Chondrocyte (in vitro differentiated cells): ENCODE measurements at regions not wholly inside any gene's neighbourhood (a gene's known extent, or its start where the extent isn't known, plus 50 kb on each side); places are given as distances from the start of the nearest gene placed in this dataset.

ENCODE experiments used
- DNase-seq: peaks from one replicate; pipeline ENCODE4 v3.0.0; 2021; ENCODE audit warnings: mixed read lengths, low spot score
- H3K27ac Mint-ChIP-seq: one replicate; pipeline ENCODE4 v1.8.0; 2021; ENCODE audit warnings: mild to moderate bottlenecking, moderate library complexity, mixed read lengths; ENCODE audit not compliant: unreplicated experiment
- H3K27me3 Mint-ChIP-seq: 2 replicates; pipeline ENCODE4 v1.8.0; 2021; ENCODE audit warnings: low read depth, mixed read lengths
- H3K36me3 Mint-ChIP-seq: 2 replicates; pipeline ENCODE4 v1.8.0; 2021; ENCODE audit warnings: low read depth, mixed read lengths
- H3K4me1 Mint-ChIP-seq: 2 replicates; pipeline ENCODE4 v1.8.0; 2021; ENCODE audit warnings: low read depth, mild to moderate bottlenecking, mixed read lengths
- H3K4me3 Mint-ChIP-seq: one replicate; pipeline ENCODE4 v1.8.0; 2021; ENCODE audit warnings: mild to moderate bottlenecking, moderate library complexity, mixed read lengths; ENCODE audit not compliant: unreplicated experiment
- H3K9me3 Mint-ChIP-seq: 2 replicates; pipeline ENCODE4 v1.8.0; 2021; ENCODE audit warnings: low read depth, mixed read lengths
- TF ChIP-seq, protein P1 (sequence below): fragments of 200-600 bp; sonication (generic); IDR thresholded peaks from 2 replicates; pipeline ENCODE4 v1.5.0; 2021; ENCODE audit warnings: antibody characterized with exemption, mild to moderate bottlenecking, moderate library complexity

DNA sequence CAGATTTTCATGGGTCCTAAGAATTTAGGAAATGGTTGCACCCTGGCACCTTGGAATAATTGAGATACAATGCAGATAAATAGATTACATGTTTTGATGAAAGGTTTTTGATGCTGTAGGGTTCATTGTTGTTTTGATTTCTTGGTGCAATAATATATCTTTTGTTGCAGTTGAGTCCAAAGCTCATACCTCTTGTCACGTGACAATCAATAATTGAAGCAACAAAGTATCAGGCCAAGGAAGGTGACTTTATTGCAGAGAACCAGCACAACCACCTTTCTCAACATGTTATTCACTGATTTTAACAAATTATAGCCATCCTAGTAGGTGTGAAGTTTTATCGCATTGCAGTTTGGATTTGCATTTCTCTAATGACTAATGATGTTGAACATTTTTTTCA, 285.5 kb upstream of the SLCO3A1 start:
- H3K27ac Mint-ChIP-seq, result no peak overlapping the region
- peaks cover 32% of the 10 kb centered on the region for H3K27me3 Mint-ChIP-seq
- H3K36me3 Mint-ChIP-seq, result no peaks in the 10 kb centered on the region
- peaks cover 3% of the 10 kb centered on the region for H3K9me3 Mint-ChIP-seq
- no peaks in the 10 kb centered on the region for H3K4me1 Mint-ChIP-seq
- H3K4me3 Mint-ChIP-seq, result no peak overlapping the region
- TF ChIP-seq, protein P1, sequence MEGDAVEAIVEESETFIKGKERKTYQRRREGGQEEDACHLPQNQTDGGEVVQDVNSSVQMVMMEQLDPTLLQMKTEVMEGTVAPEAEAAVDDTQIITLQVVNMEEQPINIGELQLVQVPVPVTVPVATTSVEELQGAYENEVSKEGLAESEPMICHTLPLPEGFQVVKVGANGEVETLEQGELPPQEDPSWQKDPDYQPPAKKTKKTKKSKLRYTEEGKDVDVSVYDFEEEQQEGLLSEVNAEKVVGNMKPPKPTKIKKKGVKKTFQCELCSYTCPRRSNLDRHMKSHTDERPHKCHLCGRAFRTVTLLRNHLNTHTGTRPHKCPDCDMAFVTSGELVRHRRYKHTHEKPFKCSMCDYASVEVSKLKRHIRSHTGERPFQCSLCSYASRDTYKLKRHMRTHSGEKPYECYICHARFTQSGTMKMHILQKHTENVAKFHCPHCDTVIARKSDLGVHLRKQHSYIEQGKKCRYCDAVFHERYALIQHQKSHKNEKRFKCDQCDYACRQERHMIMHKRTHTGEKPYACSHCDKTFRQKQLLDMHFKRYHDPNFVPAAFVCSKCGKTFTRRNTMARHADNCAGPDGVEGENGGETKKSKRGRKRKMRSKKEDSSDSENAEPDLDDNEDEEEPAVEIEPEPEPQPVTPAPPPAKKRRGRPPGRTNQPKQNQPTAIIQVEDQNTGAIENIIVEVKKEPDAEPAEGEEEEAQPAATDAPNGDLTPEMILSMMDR, result no peak
- no peak for DNase-seq

DNA sequence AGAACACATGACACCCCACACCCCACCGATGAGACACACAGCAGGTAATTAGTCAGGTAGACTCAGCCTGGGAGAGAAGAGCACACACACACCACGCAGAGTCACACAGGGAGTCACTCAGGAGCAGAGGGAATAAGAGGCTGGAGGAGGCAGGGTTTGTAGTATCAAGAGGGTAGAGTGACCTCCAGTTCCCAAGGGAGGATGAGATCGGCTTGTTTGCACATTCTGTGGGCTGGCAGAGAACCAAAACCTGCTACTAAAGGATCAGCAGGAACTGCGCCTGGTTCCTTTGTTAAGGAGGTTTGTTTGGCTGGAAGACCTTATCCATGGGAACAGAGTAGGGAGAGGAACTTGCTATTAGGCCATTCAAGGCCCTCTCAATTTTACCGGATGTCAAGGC, 281.4 kb upstream of the SLCO3A1 start:
- H3K27me3 Mint-ChIP-seq, result peaks cover 32% of the 10 kb centered on the region
- no peaks in the 10 kb centered on the region for H3K4me1 Mint-ChIP-seq
- H3K36me3 Mint-ChIP-seq, result no peaks in the 10 kb centered on the region
- no peak overlapping the region for H3K27ac Mint-ChIP-seq
- peaks cover 3% of the 10 kb centered on the region for H3K9me3 Mint-ChIP-seq
- no peak overlapping the region for H3K4me3 Mint-ChIP-seq
- TF ChIP-seq, protein P1, result no peak
- no peak for DNase-seq

DNA sequence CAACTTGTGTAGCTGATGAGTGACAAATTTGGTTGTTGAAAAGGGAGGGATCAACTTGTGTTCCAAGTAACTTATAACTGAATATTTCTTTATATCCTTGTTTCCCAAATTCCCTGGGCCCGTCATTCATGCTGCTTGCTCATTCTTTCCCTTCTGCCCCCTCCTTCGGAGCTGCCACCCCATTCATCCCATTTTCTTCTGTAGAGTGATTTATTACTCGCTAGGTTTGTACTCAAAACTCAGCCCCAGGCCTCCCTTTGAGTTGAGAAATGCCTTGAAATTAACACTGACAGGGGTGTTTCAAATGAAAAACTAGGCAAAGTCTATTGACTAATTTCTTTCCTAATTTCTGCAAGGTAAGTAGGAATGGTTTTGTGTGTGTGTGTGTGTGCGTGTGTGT, 277.4 kb upstream of the SLCO3A1 start:
- no peak for DNase-seq
- Mint-ChIP-seq H3K36me3 (no peaks in the 10 kb centered on the region), H3K27me3 (peaks cover 7% of the 10 kb centered on the region), H3K9me3 (peaks cover 9% of the 10 kb centered on the region), H3K4me3 (no peak overlapping the region), H3K27ac (no peak overlapping the region), H3K4me1 (no peaks in the 10 kb centered on the region)
- TF ChIP-seq, protein P1, result no peak

DNA sequence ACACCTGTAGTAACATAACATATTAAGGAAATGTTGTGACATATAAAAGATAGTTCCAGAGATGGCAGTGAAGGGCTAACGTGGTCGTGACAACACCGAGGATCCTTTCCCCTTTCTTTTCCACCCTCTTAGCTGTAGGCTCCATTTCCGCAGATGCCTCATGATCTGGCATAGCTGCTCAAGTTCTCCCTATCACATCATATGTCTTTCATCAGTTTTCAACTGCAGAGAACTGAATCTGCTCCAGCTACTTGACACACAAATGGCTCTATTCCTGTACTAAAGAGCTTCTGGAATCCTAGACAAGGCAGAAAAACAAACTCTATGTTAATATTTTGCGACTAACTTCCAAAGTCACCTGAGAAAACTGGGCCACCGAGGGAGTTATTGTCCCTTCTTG, 275.0 kb upstream of the SLCO3A1 start:
- Mint-ChIP-seq H3K36me3 (no peaks in the 10 kb centered on the region), H3K27me3 (peaks cover 10% of the 10 kb centered on the region), H3K4me1 (no peaks in the 10 kb centered on the region), H3K9me3 (peaks cover 9% of the 10 kb centered on the region), H3K27ac (no peak overlapping the region), H3K4me3 (no peak overlapping the region)
- DNase-seq, result no peak
- TF ChIP-seq, protein P1, result no peak

DNA sequence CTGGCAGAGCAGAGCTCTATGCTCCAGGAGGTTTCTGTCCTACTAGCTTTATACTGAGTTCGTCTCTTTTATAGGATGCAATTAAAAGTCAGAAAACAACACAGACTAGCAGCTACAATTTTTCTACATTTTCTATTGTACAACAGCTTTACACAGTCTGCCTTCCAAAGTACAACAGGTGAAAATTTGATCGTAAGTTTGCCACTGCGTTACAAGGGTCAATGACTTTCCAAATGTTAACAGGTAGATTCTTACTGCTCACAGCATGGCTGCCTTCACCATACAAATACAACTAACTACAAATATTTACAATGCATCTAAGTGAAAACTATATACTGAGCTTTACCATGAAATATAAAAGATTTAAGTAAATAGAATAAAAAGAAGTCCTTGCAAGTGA, 268.6 kb upstream of the SLCO3A1 start:
- TF ChIP-seq, protein P1, result no peak
- Mint-ChIP-seq H3K4me1 (no peaks in the 10 kb centered on the region), H3K36me3 (no peaks in the 10 kb centered on the region), H3K9me3 (peaks cover 15% of the 10 kb centered on the region), H3K27me3 (peaks cover 6% of the 10 kb centered on the region), H3K4me3 (no peak overlapping the region), H3K27ac (no peak overlapping the region)
- no peak for DNase-seq
